GM23248 (cell line): ENCODE measurements at regions not wholly inside any gene's neighbourhood (a gene's known extent, or its start where the extent isn't known, plus 50 kb on each side); places are given as distances from the start of the nearest gene placed in this dataset.
"Not testable (repeated sequence)": the region's sequence is repeated elsewhere in the genome, so short reads cannot be mapped to it uniquely, and the experiment has no call there.

Experiments
- DNase-seq: peaks from one replicate; pipeline ENCODE4 v3.0.0-alpha.2; 2015
- H2AFZ ChIP-seq: fragments of 200-600 bp; sonication (generic); 2 replicates; pipeline ENCODE4 v1.6.1; 2016; ENCODE audit warnings: antibody characterized with exemption
- H3F3A ChIP-seq: fragments of 200-600 bp; sonication (generic); 2 replicates; pipeline ENCODE4 v1.6.1; 2016; ENCODE audit warnings: mild to moderate bottlenecking, antibody characterized with exemption, mixed run types; ENCODE audit not compliant: insufficient read depth
- H3K27ac ChIP-seq: fragments of 200-600 bp; sonication (generic); 2 replicates; pipeline ENCODE4 v1.5.1; 2016; ENCODE audit warnings: mild to moderate bottlenecking
- H3K27me3 ChIP-seq: fragments of 200-600 bp; sonication (generic); replicated peaks from 2 replicates; pipeline ENCODE4 v1.6.1; 2016; ENCODE audit warnings: mild to moderate bottlenecking; ENCODE audit not compliant: insufficient read depth
- H3K36me3 ChIP-seq: fragments of 200-600 bp; sonication (generic); 2 replicates; pipeline ENCODE4 v1.6.1; 2016; ENCODE audit warnings: low read depth, mild to moderate bottlenecking
- H3K4me1 ChIP-seq: fragments of 200-600 bp; sonication (generic); 2 replicates; pipeline ENCODE4 v1.6.1; 2016; ENCODE audit warnings: mild to moderate bottlenecking; ENCODE audit not compliant: insufficient read depth
- H3K4me2 ChIP-seq: fragments of 200-600 bp; sonication (generic); one replicate; pipeline ENCODE4 v1.6.1; 2016; ENCODE audit warnings: mild to moderate bottlenecking; ENCODE audit not compliant: unreplicated experiment
- H3K4me3 ChIP-seq: fragments of 200-600 bp; sonication (generic); 2 replicates; pipeline ENCODE4 v1.5.1; 2016; ENCODE audit warnings: mild to moderate bottlenecking
- H3K79me2 ChIP-seq: fragments of 200-600 bp; sonication (generic); 2 replicates; pipeline ENCODE4 v1.6.1; 2016; ENCODE audit warnings: mild to moderate bottlenecking; ENCODE audit not compliant: insufficient read depth
- H3K9ac ChIP-seq: fragments of 200-600 bp; sonication (generic); 2 replicates; pipeline ENCODE4 v1.6.1; 2016; ENCODE audit warnings: mild to moderate bottlenecking
- H3K9me2 ChIP-seq: fragments of 200-600 bp; sonication (generic); 2 replicates; pipeline ENCODE4 v1.6.1; 2016; ENCODE audit warnings: mixed run types, mild to moderate bottlenecking, moderate library complexity; ENCODE audit not compliant: insufficient read depth
- H3K9me3 ChIP-seq: fragments of 200-600 bp; sonication (generic); one replicate; pipeline ENCODE4 v1.6.1; 2017; ENCODE audit warnings: low read depth
- H4K20me1 ChIP-seq: fragments of 200-600 bp; sonication (generic); 2 replicates; pipeline ENCODE4 v1.6.0; 2016; ENCODE audit not compliant: insufficient read depth
- EZH2 ChIP-seq: fragments of 200-600 bp; sonication (generic); IDR thresholded peaks from 2 replicates; pipeline ENCODE4 v1.6.1; 2018; ENCODE audit warnings: antibody characterized with exemption, mild to moderate bottlenecking; ENCODE audit not compliant: insufficient read depth, poor library complexity, severe bottlenecking
- EZH2phosphoT487 ChIP-seq: fragments of 200-600 bp; sonication (generic); IDR thresholded peaks from 2 replicates; pipeline ENCODE4 v1.6.1; 2018; ENCODE audit warnings: antibody characterized with exemption, moderate library complexity, mild to moderate bottlenecking, low read depth; ENCODE audit not compliant: insufficient read depth
- WGBS, 2 experiments: methylation state at CpG; one replicate each; pipeline ENCODE4 v1.1.6; 2015 to 2017; ENCODE audit warnings: low lambda C conversion rate in 2 of 2, low coverage in 1 of 2; ENCODE audit errors: missing lambda C conversion rate in 2 of 2; 5-methylcytosine and 5-hydroxymethylcytosine counted together
- in situ Hi-C: fragments of 300-500 bp; cut with MboI; formaldehyde crosslinking; loops from 2 replicates; pipeline ENCODE4 v1.15.0; 2020

GRCh38 chr14:103243764-103244737, 90.0 kb upstream of the EIF5 start:
- Histone ChIP-seq H3K4me3 (no peak overlapping the region), H3K79me2 (no peaks in the 10 kb centered on the region), H2AFZ (no peak overlapping the region), H3K27me3 (0 out of 2 replicates have a peak, but pooled peaks cover 6% of the 10 kb centered on the region), H3F3A (peaks cover 8% of the 10 kb centered on the region), H3K4me2 (no peak overlapping the region), H3K9me2 (no peaks in the 10 kb centered on the region), H3K27ac (no peak overlapping the region), H3K36me3 (no peaks in the 10 kb centered on the region), H3K9me3 (no peaks in the 10 kb centered on the region), H3K9ac (no peak overlapping the region), H4K20me1 (no peaks in the 10 kb centered on the region), H3K4me1 (peaks cover 9% of the 10 kb centered on the region)
- 94 to 95% methylated on average over 7 of the region's 7 CpGs for WGBS, 2 experiments
- no peak for DNase-seq
- TF ChIP-seq EZH2, result no peak
- in situ Hi-C loops, result no loop called here

DNA sequence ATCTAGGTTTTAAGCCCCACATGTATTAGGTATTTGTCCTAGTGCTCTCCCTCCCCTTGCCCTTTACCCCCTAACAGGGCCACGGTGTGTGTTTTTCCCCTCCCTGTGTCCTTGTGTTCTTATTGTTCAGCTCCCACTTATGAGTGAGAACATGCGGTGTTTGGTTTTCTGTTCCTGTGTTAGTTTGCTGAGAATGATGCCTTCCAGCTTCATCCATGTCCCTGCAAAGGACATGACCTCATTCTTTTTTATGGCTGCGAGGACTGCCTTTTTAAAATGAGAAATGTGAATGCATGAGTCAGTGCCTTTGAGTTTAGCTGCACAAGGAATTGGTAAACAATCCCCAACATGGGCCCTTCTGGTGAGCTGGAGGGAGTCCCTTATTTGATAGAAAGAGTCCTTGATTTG, 88.4 kb upstream of the EIF5 start:
- H3K9ac ChIP-seq, H4K20me1 ChIP-seq, H3K79me2 ChIP-seq, in situ Hi-C loops, H3F3A ChIP-seq, H3K9me2 ChIP-seq, H3K27ac ChIP-seq, H3K9me3 ChIP-seq, H3K27me3 ChIP-seq, H3K36me3 ChIP-seq, H3K4me1 ChIP-seq, H3K4me3 ChIP-seq: not testable (repeated sequence)
- peak overlapping the region; percentile 56; the same call in 1 of the 2 replicates for H2AFZ ChIP-seq
- H3K4me2 ChIP-seq, result peak overlapping the region; percentile 39
- peak; percentile 85 for DNase-seq
- WGBS, 2 experiments, result 13% methylated on average over 3 of the region's 3 CpGs

GRCh38 chr14:103246070-103246469, 88.0 kb upstream of the EIF5 start:
- Histone ChIP-seq H3K79me2 (no peaks in the 10 kb centered on the region), H3K4me1 (peaks cover 9% of the 10 kb centered on the region), H3K27me3 (0 out of 2 replicates have a peak, but pooled peaks cover 6% of the 10 kb centered on the region), H3K4me3 (no peak overlapping the region), H2AFZ (peak overlapping the region; percentile 56; the same call in 1 of the 2 replicates), H3K27ac (no peak overlapping the region), H3K36me3 (no peaks in the 10 kb centered on the region), H3K9me3 (no peaks in the 10 kb centered on the region), H3K9ac (no peak overlapping the region), H3F3A (peaks cover 8% of the 10 kb centered on the region), H3K9me2 (no peaks in the 10 kb centered on the region), H4K20me1 (no peaks in the 10 kb centered on the region), H3K4me2 (peak overlapping the region; percentile 39)
- TF ChIP-seq EZH2 (no peak), EZH2phosphoT487 (no peak)
- in situ Hi-C loops, result no loop called here
- DNase-seq, result no peak
- 25 to 31% methylated on average over 2 of the region's 2 CpGs for WGBS, 2 experiments

GRCh38 chr14:103247169-103247606, 86.8 kb upstream of the EIF5 start:
- in situ Hi-C loops, result no loop called here
- Histone ChIP-seq H3K4me2 (no peak overlapping the region), H3K9me3 (no peaks in the 10 kb centered on the region), H3F3A (peaks cover 8% of the 10 kb centered on the region), H3K4me3 (no peak overlapping the region), H4K20me1 (no peaks in the 10 kb centered on the region), H3K9me2 (no peaks in the 10 kb centered on the region), H3K36me3 (no peaks in the 10 kb centered on the region), H3K9ac (no peak overlapping the region), H3K4me1 (peaks cover 9% of the 10 kb centered on the region), H2AFZ (no peak overlapping the region), H3K27me3 (no peaks in the 10 kb centered on the region), H3K79me2 (no peaks in the 10 kb centered on the region), H3K27ac (no peak overlapping the region)
- TF ChIP-seq EZH2, result no peak
- no peak for TF ChIP-seq EZH2phosphoT487
- no peak for DNase-seq
- WGBS, 2 experiments, result 91 to 92% methylated on average over 7 of the region's 7 CpGs

- in situ Hi-C loops, result no loop called here
- WGBS, 2 experiments, result 81% methylated on average over 6 of the region's 6 CpGs
- no peak for DNase-seq
These were observed 83.9 kb upstream of the EIF5 start for GRCh38 chr14:103250181-103250580.

More at GRCh38 chr14:103250181-103250580, 83.9 kb upstream of the EIF5 start:
- Histone ChIP-seq H3K4me3 (no peak overlapping the region), H2AFZ (no peak overlapping the region), H3K9ac (no peak overlapping the region), H3K4me1 (peaks cover 9% of the 10 kb centered on the region), H3K36me3 (no peaks in the 10 kb centered on the region), H3K9me2 (no peaks in the 10 kb centered on the region), H3K4me2 (no peak overlapping the region), H3K79me2 (no peaks in the 10 kb centered on the region), H3K27ac (no peak overlapping the region), H3F3A (peaks cover 8% of the 10 kb centered on the region), H3K27me3 (no peaks in the 10 kb centered on the region), H4K20me1 (no peaks in the 10 kb centered on the region), H3K9me3 (no peaks in the 10 kb centered on the region)
- TF ChIP-seq EZH2phosphoT487, result no peak
- TF ChIP-seq EZH2, result no peak
